Globus pallidus (tissue), 1 donor: ENCODE measurements at regions not wholly inside any gene's neighbourhood (a gene's known extent, or its start where the extent isn't known, plus 50 kb on each side); places are given as distances from the start of the nearest gene placed in this dataset.
A peak's percentile ranks its signal among the peaks of the same experiment; 100 is the strongest.

Experiments
- DNase-seq: peaks from one replicate; pipeline ENCODE4 v3.0.0-alpha.2; 2015; ENCODE audit warnings: low spot score

DNA sequence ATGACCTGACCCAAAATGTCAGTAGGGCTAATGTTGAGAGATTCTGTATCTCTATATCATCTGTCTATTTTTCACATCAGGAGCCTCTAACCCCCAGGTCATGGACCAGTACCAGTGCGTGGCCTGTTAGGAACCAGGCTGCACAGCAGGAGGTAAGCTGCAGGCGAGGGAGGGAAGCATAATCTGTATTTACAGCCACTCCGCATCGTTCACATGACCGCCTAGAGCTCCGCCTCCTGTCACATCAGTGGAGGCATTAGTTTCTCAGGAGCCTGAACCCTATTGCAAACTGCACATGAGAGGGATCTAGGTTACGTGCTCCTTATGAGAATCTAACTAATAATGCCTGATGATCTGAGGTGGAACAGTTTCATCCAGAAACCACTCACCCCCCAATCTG is 180.6 kb downstream of the RDH14 start:
- DNase-seq, result no peak

DNA sequence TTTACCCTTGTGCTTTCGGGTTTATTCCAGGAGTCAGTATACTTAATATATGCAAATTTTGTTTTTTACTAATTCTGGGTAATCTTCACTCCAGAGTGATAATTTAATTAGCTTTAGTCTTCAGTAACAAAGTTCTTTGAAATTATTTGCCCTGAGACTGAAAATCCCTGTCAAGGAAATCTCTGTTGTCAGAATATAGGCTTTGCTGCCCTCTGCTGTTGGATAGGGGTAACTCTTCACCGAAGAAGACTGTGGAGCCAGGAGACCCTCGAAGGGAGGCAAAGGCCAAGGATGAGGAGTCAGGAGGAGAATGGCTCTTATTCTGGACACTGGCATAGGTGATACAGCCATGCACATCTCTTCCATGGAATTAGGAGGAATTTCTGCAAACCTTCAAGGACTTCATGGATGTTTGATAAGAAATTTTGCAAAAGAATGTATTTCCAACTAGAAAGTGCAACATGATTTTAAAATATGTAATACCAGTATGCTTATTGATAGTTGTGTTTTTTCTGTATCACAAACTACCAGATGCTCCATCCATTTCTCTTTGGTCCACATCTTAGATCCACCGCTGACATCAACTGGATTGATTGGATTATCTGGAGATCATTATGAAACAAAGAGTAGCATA is 182.3 kb downstream of the RDH14 start:
- peak; percentile 29 for DNase-seq

DNA sequence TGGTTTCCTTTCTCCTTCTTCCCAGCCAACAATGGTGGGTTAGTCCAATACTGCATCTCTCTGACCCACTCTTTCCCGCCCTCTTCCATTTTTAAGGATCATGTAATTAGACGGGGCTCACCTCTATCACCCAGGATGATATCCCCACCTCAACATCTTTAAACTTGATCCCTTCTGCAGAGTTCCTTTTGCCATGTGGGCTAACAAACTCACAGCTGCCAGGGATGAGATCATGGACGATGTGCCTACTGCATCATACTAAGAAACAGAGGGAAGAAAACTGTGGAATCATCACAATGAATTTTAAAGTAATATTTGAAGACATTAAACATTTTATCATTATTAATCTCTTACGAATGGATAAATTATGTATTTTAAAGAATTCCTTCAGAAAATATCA is 183.5 kb downstream of the RDH14 start:
- no peak for DNase-seq

DNA sequence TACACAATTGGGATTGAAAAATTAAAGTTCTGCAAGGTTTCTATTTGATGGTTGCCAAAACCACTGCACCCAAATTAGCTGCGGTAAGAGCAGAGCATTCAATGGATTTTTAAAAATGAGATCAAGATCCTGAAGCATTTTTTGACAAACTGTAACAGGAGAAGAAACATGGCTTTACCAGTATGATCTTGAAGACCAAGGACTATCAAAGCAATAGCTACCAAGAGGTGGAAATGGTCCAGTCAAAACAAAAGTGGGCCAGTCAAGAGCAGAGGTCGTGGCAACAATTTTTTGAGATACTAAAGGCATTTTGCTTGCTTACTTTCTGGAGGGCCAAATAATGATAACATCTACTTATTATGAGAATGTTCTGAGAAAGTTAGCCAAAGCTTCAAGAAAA is 186.8 kb downstream of the RDH14 start:
- no peak for DNase-seq

DNA sequence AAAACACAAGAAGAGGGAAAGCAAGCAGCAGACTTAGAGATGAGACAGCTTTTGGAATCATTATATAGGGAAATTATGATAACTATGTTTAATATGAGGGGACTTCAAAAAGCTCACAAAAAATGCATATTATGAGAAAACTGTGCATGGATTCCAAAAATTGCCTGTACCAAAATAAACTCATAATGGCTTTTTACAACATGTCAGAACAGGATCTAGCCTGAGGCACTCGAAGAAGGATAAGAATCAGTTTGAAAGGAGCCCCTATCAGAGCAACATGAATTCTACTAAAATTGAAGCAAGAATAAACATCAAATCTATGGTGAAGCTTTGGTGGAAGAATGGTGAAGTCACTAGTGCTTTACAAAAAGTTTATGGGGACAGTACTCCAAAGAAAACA is 187.4 kb downstream of the RDH14 start:
- DNase-seq, result no peak

DNA sequence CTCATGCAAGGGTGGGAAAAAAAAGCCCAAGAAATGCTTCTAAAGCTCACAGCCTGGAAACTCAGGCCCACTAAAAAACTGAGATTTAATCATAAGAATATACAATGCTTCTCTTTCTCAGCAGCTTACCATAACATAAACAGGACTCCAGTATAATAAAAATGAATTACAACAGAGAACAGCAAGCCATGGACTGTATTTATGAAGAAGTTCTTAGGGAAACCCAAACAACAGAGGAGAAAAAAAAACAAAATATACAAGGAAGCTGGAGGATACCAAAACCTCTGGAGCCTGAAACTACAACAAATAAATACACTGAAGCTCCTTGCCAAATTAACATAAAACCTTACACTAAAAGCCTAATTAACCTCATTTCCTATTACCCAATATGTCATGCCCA is 187.8 kb downstream of the RDH14 start:
- no peak for DNase-seq

DNA sequence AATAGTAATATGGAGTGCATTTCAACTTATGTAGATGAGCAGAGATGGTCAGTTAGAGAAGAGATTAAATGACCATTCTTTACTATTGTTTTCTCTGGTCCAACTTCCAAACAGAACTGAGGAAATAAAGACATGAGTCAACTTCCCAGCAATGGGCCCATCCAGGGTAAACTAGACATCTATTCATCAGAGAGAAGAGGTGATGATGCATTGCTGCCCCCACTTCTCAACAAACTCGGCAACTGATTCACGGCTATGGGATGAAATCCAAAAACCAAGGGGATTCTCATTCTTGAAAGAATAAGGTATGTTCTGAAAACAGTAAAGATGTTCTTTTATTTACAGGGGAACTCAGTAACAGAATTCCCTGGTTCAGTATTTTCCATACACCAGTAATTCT is 190.7 kb downstream of the RDH14 start:
- DNase-seq, result no peak

DNA sequence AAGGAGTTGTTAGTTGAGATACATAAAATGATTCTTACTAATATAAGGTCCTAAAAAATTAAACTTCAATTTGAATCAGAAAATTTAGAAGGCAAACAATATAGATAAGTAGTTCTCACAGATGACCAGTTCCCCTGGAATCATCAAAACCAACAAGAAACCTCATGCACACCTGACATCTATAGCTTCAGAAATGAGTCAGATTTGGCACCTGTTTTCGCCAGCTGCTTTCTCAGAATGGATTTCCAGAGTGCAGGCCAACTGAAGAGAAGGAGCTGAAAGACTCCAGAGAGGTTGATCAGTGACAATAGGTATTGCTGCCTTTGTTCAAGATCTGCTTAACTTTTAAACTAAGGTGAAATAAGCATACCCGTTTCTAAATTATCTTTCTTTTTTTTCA is 192.4 kb downstream of the RDH14 start:
- DNase-seq, result no peak

DNA sequence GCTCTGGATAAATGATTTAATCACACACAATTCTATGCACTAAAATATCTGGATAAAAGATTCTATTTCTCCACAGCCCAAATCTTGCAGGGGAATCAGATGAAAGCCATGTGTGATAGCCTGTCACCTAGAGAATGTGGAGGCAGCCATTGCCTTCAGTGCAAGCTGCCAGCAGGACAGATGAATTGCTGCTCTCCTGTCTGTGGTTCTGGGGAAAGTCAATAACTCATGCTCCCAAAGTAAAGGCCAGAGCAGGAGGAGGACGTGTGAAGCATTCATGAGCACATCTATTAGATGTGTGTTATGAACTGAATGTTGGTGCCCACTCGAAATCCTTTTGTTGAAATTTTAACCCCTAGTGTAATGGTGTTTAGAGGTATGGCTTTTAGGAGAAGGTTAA is 195.1 kb downstream of the RDH14 start:
- DNase-seq, result no peak

DNA sequence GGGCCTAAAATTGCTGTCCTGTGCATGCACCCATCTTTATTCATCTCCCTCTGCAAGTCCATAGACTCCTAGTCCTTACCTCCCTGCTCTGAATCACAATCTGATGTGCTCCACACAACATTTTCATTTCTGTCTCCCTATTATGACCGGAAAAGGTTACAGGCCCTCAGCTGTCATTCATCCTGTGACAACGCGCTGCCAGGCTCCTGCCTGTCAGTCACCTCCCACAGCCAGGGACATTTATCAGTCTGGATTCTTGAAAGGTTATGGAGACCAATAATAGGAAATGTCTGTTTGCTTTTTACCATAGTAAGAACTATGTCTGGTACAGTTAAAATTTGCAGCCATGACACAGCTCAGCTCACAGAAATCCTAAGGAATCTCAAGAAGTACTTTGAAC is 197.1 kb downstream of the RDH14 start:
- DNase-seq, result no peak

DNA sequence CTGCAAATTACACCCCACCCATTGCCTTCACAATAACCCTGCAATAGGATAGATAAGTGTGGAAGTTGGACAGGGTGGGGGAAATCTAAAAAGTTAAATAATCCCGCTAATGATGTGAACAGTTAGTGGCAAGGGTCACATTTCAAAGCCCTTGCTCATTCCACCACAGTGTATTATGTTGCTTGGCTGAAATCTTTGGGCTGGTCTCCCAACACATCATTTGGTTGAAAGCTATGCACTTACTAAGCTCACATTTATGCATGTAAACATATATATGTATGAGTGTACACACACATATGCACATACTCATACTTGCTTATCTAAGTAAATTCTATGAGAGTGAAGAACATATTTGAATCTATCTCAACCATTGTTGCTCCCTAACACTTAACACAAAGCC is 197.8 kb downstream of the RDH14 start:
- no peak for DNase-seq

DNA sequence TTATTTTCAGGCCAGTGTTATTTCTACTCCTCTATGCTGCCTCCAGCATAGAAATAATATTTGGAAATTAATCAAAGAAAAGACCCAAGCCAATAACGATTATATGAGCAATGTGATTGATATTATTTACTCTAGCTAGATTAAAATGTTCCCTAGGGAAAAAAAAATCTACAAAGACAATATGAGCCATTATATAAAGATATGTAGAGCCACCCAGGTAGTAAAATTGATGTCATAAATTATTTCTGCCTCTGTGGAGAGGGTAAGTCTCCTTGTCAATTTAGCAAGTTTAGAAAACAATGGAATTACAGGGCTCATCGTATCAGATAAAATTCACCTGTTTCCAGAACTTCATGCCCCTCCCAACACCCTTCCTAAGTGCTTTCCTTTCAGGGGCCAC is 202.9 kb downstream of the RDH14 start:
- DNase-seq, result no peak

DNA sequence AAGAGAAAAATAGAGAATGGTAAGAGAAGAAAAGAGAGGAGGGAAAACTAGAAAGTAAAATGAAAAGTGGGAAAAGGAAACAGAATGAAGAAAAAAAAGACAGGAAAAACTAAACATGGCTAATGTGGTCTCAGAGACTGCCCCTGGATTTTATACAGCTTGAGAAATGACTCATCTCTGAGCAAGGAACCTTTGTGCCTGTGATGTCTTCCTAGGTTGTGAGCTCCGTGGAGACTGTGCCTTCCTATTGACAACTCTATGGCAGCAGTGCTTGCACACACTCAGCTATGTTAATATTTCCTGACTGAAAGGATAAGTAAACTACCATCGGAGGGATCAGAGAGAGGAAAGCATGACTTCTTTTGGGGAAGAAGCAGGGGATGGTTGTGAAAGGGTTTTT is 203.8 kb downstream of the RDH14 start:
- no peak for DNase-seq

DNA sequence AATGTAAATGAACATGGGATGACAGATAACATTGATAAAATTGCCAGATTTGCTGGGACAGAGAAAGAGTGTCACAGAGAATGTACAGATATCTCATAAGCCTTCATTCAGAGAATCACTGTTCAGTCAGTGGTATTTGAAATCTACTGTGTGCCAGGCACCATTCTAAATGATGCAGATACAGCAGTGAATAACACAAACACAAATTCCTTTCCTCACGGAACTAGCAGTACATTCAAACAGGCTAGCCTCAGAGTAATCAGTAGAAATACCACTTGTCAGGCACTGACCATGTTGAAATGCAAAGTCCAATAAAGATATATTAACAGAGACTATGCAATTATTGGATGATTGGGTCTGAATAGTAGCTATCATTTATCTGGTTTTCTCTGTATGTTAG is 211.0 kb downstream of the RDH14 start:
- no peak for DNase-seq

DNA sequence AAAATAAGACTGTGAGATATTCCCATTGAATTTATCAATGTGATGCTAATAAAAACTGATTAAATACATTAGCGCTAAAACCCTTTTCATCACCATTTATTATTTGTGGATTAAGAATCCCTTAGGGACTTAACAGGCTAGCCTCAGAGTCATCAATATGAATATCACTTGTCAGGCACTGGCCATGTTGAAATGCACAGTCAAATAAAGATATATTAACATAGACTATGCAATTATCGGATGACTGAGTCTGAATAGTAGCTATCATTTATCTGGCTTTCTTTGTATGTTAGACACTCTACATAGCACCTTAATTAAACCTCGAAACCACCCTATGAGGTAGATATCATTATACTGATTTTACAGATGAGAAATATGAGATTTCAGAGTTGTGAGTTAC is 213.6 kb downstream of the RDH14 start:
- no peak for DNase-seq

DNA sequence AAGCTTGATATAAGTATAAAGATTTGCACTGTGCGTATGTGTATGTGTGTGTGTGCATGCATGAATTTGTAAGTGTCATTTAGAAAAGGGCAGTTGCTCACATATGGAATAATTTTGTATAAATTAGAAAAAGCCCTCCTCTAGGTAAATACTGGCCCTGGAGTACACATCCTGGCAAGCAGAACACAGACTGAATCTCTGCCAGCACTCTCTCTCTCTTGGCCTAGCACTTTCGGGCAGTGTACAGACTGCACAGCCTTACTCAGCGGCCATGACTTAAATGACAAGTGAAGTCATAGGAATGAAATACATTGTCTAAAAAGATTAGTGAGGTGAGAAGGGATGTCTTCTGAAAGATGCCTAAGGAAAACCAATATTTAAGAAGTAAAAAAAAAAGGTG is 214.1 kb downstream of the RDH14 start:
- DNase-seq, result no peak

DNA sequence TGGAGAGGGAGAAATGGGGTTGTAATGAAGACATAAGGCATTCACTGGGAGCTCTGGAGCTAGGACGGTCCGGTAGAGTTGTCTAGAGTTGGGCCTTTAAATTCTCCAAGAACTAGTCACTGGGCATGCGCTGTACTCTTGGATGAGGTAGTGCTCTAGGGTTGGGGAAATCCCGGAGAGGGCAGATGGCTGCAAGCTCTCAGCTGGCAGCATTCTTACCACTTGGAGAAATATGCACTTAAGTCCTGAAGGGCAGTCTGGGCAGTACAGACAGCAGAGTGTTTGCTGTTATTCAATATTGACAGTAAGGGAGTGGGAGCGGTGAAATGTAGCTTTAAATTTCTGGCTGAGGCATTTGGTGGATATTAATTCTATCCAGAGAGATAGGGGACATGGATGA is 214.6 kb downstream of the RDH14 start:
- DNase-seq, result no peak

DNA sequence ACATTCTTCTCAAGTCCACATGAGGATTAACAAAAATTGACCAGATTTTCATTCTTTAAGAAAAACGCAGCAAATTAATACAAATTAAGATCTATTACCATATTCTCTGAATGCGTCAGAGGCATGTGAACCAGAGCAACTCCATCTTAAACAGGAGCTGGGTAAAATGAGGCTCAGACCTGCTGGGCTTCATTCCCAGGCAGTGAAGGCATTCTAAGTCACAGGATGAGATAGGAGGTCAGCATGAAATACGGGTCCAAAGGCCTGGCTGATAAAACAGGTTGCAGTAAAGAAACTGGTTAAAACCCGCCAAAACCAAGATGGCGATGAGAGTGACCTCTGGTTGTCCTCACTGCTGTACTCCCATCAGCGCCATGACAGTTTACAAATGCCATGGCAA is 217.6 kb downstream of the RDH14 start:
- no peak for DNase-seq

DNA sequence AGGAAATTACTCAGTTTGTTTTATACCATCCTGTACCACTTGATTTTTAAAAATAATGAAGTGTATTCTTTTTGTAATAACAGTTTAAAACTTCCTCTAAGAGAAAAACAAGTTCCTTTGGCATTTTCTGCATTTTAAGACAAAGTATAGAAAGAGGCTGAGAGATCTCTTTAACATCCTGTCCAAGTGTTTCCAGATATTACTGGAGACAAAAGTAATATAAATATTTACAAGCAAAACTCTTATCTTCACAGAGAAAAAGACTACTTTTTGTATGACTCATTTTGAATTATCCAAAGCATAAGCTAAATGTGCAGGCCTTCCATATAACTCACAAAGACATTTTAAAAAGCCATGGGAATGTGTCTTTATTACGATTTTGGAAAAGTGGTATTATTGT is 221.1 kb downstream of the RDH14 start:
- no peak for DNase-seq

DNA sequence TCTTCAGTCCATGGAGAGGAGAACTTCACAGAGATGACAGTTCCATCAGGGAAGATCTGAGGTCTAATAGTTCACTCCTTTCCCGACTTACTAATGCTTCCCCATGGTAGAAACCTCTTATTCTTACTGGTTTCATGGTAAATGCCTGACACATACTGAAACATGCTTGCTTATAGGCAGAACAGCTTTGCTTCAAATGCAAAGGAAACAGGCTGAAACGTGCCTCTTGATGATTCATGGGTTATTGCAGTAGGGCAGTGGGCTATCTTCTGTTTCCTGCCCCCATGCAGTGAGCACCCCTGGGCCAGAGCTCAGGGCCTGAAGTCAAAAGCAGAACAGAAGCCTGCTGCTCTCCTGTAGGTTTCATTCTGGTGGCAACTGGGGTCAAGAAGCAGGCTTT is 223.5 kb downstream of the RDH14 start:
- DNase-seq, result no peak

DNA sequence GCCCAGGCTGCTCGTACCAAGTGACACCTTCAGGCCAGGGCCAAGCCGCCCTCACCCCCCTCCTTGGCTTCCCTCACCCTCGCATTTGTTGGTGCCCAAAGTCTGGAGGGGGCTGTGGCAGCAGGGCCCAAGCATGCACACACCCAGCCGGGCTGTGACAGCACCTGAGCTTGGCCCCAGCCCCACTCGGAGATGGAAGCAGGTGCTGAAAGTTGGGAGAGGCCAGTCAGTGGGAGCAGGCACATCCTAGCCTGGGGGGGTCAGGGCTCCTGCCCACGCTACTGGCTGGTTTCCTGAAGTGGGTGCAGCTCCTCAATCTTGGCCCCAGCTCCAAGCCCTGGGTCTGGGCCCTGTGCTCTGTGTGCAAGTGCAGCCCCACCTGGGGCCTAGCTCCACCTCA is 228.0 kb downstream of the RDH14 start:
- no peak for DNase-seq

DNA sequence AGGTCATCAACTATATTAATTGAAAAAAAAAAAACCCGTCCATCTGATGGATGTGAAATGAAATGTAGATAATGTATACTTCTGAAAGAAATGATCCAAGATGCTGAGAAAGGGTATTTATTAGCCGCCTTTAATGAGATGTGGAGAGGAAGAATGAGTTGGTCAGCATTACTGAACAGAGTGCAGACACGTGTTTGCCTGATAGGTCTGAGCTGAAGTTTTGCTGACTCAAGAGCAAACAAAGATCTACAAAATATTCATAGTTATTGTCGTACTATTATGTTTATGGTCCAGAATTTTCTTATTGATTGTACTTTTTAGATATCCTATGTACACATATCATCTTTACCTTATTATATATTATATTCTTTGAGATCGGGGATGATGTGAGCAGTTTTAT is 235.3 kb downstream of the RDH14 start:
- no peak for DNase-seq

DNA sequence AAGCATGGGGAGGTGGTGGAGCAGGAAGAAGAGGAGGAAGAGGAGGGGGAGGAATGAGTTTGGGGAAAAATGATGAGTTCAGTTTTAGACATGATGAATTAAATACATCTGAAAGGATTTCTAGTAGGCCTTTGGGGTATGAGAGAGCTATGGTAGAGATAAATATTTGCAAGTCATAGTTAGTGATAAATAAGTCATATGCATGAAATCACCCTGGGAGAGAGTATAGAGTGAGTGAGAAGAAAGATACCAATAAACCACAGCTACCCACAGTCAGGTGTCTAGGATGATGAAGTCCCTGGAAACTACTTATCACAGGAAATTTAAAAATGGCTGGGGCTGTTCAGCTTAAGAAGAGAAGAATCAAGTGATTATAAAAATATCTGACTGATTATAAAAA is 240.5 kb downstream of the RDH14 start:
- no peak for DNase-seq

DNA sequence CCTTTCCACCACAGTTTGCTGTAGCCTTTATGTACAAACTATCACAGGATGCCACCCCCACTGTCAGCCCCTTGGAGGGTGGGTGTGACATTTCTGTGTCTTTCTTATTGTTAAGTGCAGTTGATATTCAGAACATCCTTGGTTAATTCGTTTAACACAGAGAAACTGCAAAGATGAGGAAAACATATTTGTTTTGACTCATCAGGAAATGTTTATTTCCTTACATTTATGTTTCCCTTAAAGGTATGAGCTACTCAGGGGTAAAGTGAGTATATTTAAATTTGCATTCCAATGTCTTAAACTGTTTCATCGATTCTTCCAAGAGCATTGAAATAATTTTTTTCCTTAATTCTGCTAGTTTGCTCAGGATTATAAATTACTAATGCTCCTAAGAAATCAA is 243.4 kb downstream of the RDH14 start:
- DNase-seq, result no peak

DNA sequence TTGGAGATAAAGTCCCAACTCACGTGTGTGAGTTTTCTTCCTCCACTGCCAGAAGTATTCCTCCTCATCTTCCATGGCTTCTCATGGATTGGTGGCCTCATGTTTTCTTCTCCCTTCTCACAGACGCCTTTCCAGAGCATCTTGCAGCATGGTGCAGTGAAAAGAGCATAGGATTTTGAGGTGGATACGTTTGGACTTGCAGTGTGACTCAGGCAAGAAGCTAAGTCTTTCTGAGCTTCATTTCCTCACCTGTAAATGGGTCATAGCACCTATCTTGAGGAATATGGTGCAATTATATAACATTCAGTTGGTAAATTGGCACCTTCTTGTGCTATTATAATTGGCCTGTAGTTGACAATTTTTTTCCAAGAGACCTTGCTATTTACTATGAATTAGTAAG is 247.6 kb downstream of the RDH14 start:
- DNase-seq, result no peak
